ENCODE measurements at regions not wholly inside any gene's neighbourhood (a gene's known extent, or its start where the extent isn't known, plus 50 kb on each side); places are given as distances from the start of the nearest gene placed in this dataset.

DNA sequence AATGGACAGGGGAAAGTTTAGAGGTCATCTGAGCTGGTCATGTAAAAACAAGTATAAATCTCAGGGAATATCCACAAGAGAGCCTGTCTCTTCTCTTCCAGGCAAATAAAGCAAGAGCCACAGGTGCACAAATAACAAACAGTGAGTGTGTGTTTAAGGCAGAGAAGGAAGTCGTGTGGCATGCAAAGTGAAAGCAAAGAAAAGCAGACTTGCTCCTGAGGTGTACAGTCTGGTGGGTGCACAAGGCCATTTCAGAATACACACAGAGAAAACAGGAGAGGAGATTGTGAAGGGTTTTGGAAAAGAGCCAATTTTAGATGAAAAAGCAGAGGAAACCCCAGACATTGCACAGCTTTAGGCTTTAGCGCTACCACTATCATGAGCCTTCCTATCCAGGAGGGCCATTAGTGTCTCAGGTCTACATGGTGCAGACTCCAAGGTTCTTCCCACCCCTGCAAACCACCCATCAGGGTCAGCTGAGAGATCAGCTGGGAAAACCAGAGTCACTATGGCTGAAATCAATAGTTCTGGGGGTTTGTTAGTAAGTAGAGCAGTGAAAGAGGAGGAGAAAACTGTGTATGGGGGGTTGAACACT lies 355.8 kb downstream of the KLHL4 start:
- H3K4me3 ChIP-seq (IDR thresholded peaks at IDR 0.05; ENCODE audit: insufficient read depth, low read depth, low read length) = no peak overlapping the region
- H3K27me3 ChIP-seq (ENCODE audit: insufficient read depth, low read depth) = no peaks in the 10 kb centered on the region
- no peak overlapping the region for H3K4me2 ChIP-seq
- no peaks in the 10 kb centered on the region for H3K4me1 ChIP-seq (ENCODE audit: low read depth, poor library complexity, severe bottlenecking)
- H3K36me3 ChIP-seq (ENCODE audit: insufficient read depth) = no peaks in the 10 kb centered on the region
- no peak overlapping the region for H2AFZ ChIP-seq (ENCODE audit: low read depth)
- no peaks in the 10 kb centered on the region for H4K20me1 ChIP-seq (ENCODE audit: insufficient read depth)
- H3K9ac ChIP-seq = no peak overlapping the region
- TF ChIP-seq, protein P1, sequence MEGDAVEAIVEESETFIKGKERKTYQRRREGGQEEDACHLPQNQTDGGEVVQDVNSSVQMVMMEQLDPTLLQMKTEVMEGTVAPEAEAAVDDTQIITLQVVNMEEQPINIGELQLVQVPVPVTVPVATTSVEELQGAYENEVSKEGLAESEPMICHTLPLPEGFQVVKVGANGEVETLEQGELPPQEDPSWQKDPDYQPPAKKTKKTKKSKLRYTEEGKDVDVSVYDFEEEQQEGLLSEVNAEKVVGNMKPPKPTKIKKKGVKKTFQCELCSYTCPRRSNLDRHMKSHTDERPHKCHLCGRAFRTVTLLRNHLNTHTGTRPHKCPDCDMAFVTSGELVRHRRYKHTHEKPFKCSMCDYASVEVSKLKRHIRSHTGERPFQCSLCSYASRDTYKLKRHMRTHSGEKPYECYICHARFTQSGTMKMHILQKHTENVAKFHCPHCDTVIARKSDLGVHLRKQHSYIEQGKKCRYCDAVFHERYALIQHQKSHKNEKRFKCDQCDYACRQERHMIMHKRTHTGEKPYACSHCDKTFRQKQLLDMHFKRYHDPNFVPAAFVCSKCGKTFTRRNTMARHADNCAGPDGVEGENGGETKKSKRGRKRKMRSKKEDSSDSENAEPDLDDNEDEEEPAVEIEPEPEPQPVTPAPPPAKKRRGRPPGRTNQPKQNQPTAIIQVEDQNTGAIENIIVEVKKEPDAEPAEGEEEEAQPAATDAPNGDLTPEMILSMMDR (conservative IDR thresholded peaks at IDR 0.05; ENCODE audit: low read depth, low read length) = no peak
- no peaks in the 10 kb centered on the region for H3K79me2 ChIP-seq (ENCODE audit: insufficient read depth, low read depth)
- H3K27ac ChIP-seq = no peak overlapping the region

DNA sequence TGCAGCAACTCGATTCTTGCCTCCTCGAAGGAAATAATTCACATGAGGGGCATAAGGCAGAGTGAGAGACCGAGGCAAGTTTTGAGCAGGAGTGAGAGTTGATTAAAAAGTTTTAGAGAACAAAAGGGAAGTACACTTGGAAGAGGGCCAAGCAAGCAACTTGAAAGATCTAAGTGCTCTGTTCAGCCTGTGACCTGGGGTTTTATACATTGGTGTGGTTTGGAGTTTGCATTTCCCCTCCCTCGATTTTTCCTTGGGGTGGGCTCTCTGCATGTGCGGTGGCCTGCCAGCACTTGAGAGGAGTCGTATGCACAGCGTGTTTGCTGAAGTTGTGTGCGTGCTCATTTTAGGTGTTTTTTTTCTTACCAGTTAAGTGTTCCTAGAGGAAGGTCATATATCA lies 356.4 kb downstream of the KLHL4 start:
- TF ChIP-seq, protein P1 (conservative IDR thresholded peaks at IDR 0.05; ENCODE audit: low read depth, low read length) = no peak
- H3K36me3 ChIP-seq (ENCODE audit: insufficient read depth) = no peaks in the 10 kb centered on the region
- no peak overlapping the region for H3K4me3 ChIP-seq (IDR thresholded peaks at IDR 0.05; ENCODE audit: insufficient read depth, low read depth, low read length)
- H4K20me1 ChIP-seq (ENCODE audit: insufficient read depth) = no peaks in the 10 kb centered on the region
- H3K4me2 ChIP-seq = no peak overlapping the region
- no peak overlapping the region for H2AFZ ChIP-seq (ENCODE audit: low read depth)
- no peaks in the 10 kb centered on the region for H3K4me1 ChIP-seq (ENCODE audit: low read depth, poor library complexity, severe bottlenecking)
- no peak overlapping the region for H3K9ac ChIP-seq
- no peak overlapping the region for H3K27ac ChIP-seq
- H3K27me3 ChIP-seq (ENCODE audit: insufficient read depth, low read depth) = no peaks in the 10 kb centered on the region
- H3K79me2 ChIP-seq (ENCODE audit: insufficient read depth, low read depth) = no peaks in the 10 kb centered on the region

GRCh38 chrX:87878926-87879325 lies 361.3 kb downstream of the KLHL4 start:
- Histone ChIP-seq H3K27me3 (ENCODE audit: insufficient read depth, low read depth) (no peaks in the 10 kb centered on the region), H2AFZ (ENCODE audit: low read depth) (no peak overlapping the region), H3K9ac (no peak overlapping the region), H3K4me2 (no peak overlapping the region), H3K4me3 (IDR thresholded peaks at IDR 0.05; ENCODE audit: insufficient read depth, low read depth, low read length) (no peak overlapping the region), H3K79me2 (ENCODE audit: insufficient read depth, low read depth) (no peaks in the 10 kb centered on the region), H3K4me1 (ENCODE audit: low read depth, poor library complexity, severe bottlenecking) (no peaks in the 10 kb centered on the region), H3K27ac (no peak overlapping the region), H4K20me1 (ENCODE audit: insufficient read depth) (no peaks in the 10 kb centered on the region), H3K36me3 (ENCODE audit: insufficient read depth) (no peaks in the 10 kb centered on the region)
- TF ChIP-seq, protein P1 (conservative IDR thresholded peaks at IDR 0.05; ENCODE audit: low read depth, low read length) = no peak

- Histone ChIP-seq H3K79me2 (ENCODE audit: insufficient read depth, low read depth) (no peaks in the 10 kb centered on the region), H2AFZ (ENCODE audit: low read depth) (no peak overlapping the region), H3K27ac (no peak overlapping the region), H3K4me2 (no peak overlapping the region), H4K20me1 (ENCODE audit: insufficient read depth) (no peaks in the 10 kb centered on the region), H3K36me3 (ENCODE audit: insufficient read depth) (no peaks in the 10 kb centered on the region), H3K27me3 (ENCODE audit: insufficient read depth, low read depth) (no peaks in the 10 kb centered on the region), H3K4me1 (ENCODE audit: low read depth, poor library complexity, severe bottlenecking) (no peaks in the 10 kb centered on the region), H3K9ac (no peak overlapping the region), H3K4me3 (IDR thresholded peaks at IDR 0.05; ENCODE audit: insufficient read depth, low read depth, low read length) (no peak overlapping the region)
- TF ChIP-seq, protein P1 (conservative IDR thresholded peaks at IDR 0.05; ENCODE audit: low read depth, low read length) = no peak
These were observed 372.8 kb downstream of the KLHL4 start for GRCh38 chrX:87890437-87890836.

All from KMS-11 (cell line).